AG04450 (cell line): ENCODE measurements at regions not wholly inside any gene's neighbourhood (a gene's known extent, or its start where the extent isn't known, plus 50 kb on each side); places are given as distances from the start of the nearest gene placed in this dataset.

ENCODE experiments used
- CTCF ChIA-PET: fragments of 300-600, 350-600 bp; formaldehyde crosslinking; extraction: SDS; loops from one replicate; lab custom pipeline; 2022; ENCODE audit warnings: antibody characterized with exemption, inconsistent platforms; lab: Charles Lee
- POLR2A ChIA-PET: fragments of 350-600 bp; formaldehyde crosslinking; extraction: SDS; loops from one replicate; lab custom pipeline; 2021; ENCODE audit warnings: antibody characterized with exemption, inconsistent platforms; lab: Yijun Ruan, JAX
- DNase-seq: peaks from one replicate; pipeline ENCODE4 v3.0.0-alpha.2; 2011; ENCODE audit warnings: low read depth, low spot score
- H3K27ac ChIP-seq: one replicate; pipeline ENCODE4 v1.5.1; 2012; ENCODE audit warnings: low read depth, low read length, control low read depth
- H3K27me3 ChIP-seq: one replicate; pipeline ENCODE4 v1.6.0; 2012; ENCODE audit warnings: low read length; ENCODE audit not compliant: control insufficient read depth, insufficient read depth
- H3K4me3 ChIP-seq: 2 replicates; pipeline ENCODE4 v1.5.1; 2011; ENCODE audit warnings: mild to moderate bottlenecking, low read depth, low read length, control low read depth
- H3K9me3 ChIP-seq: 2 replicates; pipeline ENCODE4 v1.5.1; 2012; ENCODE audit warnings: low read length; ENCODE audit not compliant: control insufficient read depth, insufficient read depth
- TF ChIP-seq, protein P1 (sequence below): IDR thresholded peaks from 2 replicates; pipeline ENCODE4 v1.5.1; 2011; ENCODE audit warnings: low read depth, low read length, control low read depth, inconsistent platforms

DNA sequence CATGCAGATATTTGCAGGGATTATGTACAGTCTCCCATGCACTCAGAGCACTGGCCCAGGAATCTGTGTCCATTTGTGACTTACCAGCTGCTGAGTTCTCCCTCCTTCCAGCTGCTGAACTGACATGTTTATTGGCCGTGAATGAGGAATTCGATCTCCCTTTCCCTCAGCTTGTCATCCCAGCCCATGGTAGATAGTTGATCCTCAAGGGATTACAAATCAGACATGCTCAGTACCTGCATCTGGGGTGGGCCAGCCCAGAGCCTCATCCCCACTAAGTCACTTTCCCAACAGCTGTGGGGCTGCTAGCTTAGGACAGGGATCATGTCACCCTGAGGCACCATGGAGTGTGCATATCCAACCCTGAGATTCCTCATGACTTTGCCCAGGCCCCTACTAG, 1284.9 kb upstream of the LRRTM1 start:
- H3K9me3 ChIP-seq, result peaks cover 4% of the 10 kb centered on the region; the same call in 1 of the 2 replicates
- H3K27me3 ChIP-seq, result no peaks in the 10 kb centered on the region
- CTCF ChIA-PET, result no interaction called here
- POLR2A ChIA-PET, result no interaction called here
- DNase-seq, result no peak
- no peak overlapping the region for H3K4me3 ChIP-seq
- H3K27ac ChIP-seq, result no peak overlapping the region
- TF ChIP-seq, protein P1, sequence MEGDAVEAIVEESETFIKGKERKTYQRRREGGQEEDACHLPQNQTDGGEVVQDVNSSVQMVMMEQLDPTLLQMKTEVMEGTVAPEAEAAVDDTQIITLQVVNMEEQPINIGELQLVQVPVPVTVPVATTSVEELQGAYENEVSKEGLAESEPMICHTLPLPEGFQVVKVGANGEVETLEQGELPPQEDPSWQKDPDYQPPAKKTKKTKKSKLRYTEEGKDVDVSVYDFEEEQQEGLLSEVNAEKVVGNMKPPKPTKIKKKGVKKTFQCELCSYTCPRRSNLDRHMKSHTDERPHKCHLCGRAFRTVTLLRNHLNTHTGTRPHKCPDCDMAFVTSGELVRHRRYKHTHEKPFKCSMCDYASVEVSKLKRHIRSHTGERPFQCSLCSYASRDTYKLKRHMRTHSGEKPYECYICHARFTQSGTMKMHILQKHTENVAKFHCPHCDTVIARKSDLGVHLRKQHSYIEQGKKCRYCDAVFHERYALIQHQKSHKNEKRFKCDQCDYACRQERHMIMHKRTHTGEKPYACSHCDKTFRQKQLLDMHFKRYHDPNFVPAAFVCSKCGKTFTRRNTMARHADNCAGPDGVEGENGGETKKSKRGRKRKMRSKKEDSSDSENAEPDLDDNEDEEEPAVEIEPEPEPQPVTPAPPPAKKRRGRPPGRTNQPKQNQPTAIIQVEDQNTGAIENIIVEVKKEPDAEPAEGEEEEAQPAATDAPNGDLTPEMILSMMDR, result no peak

DNA sequence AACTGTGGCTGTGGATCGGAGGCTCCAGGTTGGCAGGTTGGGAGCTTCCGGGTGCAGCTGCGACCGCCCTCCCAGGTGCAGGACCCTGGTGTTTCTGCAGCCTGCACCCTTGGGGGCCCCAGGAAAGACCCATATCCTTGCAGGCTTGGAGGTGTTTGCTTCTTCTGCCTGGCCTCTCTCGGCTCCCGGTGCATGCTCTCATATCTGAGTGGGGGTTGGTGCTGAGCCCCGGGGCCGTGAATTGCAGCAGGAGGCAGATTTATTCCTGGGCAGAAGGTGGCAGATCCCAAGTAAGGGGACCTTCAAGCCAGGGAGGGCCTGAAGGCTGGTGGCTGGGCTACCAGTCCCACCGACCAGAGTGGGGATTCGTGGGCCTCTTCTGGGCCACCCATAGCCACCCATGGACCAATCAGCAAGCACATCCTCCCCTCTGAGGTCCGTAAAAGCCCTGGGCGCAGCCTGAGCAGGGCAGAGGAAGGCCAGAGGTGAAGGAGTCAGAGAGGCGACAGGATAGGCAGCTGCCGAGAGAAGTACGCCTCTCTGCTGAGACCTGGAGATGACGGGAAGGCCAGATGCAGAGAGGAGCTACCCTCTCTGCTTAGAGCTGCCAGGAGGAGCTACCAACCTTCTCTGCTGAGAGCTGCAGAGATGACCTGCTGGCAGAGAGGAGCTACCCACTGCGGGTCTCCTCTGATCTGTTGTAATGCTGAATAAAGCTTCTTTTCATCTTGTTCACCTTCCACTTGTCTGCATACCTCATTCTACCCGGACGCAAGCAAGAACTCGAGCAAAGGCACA, 1279.0 kb upstream of the LRRTM1 start:
- TF ChIP-seq, protein P1, result no peak
- CTCF ChIA-PET, result no interaction called here
- POLR2A ChIA-PET, result no interaction called here
- no peaks in the 10 kb centered on the region for H3K27me3 ChIP-seq
- no peak for DNase-seq
- peaks cover 7% of the 10 kb centered on the region; the same call in 1 of the 2 replicates for H3K9me3 ChIP-seq
- no peak overlapping the region for H3K4me3 ChIP-seq
- no peak overlapping the region for H3K27ac ChIP-seq

DNA sequence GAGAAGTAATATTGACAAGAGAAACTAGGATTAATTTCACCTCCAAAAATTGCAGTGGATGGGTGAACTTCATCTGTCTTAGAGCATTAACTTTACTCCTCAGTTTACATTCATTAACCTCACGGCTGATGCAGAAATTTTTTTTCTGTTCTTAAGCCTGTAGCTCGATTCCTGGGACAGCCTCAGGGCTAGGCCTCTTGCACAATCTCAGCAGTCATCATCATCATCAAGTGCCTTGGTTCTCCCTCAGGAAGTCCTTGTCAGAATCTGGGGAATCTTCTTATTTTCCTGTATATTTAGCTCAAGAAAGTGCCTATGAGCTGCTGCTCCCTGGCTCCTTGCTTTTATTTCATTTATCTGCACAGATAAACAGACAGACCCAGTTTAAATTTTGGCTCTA, 1272.2 kb upstream of the LRRTM1 start:
- POLR2A ChIA-PET, result no interaction called here
- no peaks in the 10 kb centered on the region for H3K9me3 ChIP-seq
- DNase-seq, result no peak

DNA sequence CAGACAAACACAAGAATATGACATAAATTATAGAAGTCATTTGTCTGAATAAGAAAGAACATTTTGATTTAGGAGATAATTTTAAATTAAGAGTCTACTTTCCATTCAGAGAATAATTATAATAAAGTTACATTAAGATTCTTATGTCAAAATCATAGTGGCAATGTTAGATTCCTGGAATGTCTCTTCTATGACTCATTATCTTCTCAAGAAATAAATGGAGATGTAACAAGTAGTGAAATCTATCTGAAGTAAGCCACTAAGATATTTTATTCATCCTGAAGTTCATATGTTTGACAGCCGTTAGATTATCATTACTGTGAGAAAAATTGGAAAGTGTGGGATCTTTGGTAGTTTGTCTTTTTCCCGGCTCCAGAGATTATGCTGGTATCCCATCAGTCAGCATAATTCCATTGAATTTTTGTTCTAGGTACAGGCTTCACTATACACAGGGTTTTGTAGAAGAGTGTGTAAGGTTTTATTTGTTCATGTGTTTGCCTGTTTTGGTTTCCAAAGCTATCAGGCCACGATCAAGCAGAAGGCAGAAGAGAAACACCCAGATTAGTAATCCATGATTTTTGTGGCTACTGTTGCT, 1246.6 kb upstream of the LRRTM1 start:
- CTCF ChIA-PET, result no interaction called here
- no peak for DNase-seq
- no peaks in the 10 kb centered on the region for H3K9me3 ChIP-seq
- H3K4me3 ChIP-seq, result no peak overlapping the region
- no peak overlapping the region for H3K27ac ChIP-seq
- POLR2A ChIA-PET, result no interaction called here
- no peaks in the 10 kb centered on the region for H3K27me3 ChIP-seq
- TF ChIP-seq, protein P1, result no peak

More for the DNA sequence above, 1272.2 kb upstream of the LRRTM1 start:
- CTCF ChIA-PET, result interaction anchor here (1.0 kb wide), 1 partner anchor 16 kb away, joined by 3 read pairs; no protein-coding TSS in a partner anchor
- no peaks in the 10 kb centered on the region for H3K27me3 ChIP-seq
- no peak overlapping the region for H3K27ac ChIP-seq
- TF ChIP-seq, protein P1, result no peak
- no peak overlapping the region for H3K4me3 ChIP-seq

DNA sequence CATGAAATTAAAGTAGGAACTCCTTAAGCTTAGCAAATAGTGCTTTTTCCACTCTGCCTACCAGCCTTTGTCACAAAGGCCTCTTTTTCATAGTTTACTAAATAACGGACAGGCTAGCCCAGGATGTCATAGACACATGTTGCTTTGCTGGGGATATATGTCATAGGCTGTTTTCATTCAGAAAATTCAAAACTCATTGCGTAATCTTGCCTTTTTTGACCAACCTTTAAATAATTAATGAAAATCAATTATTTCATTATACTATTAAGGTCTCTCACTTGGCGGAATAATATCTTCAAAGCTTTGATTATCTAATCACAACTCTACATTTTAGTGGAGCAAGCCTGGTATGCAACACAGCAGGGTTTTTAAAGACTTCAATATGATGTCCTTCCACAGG, 1245.7 kb upstream of the LRRTM1 start:
- H3K27me3 ChIP-seq, result no peaks in the 10 kb centered on the region
- TF ChIP-seq, protein P1, result no peak
- no peak for DNase-seq
- ChIA-PET POLR2A (no interaction called here), CTCF (no interaction called here)
- no peak overlapping the region for H3K4me3 ChIP-seq
- H3K27ac ChIP-seq, result no peak overlapping the region
- no peaks in the 10 kb centered on the region for H3K9me3 ChIP-seq
